NCI-H146 (cell line): ENCODE measurements at regions not wholly inside any gene's neighbourhood (a gene's known extent, or its start where the extent isn't known, plus 50 kb on each side); places are given as distances from the start of the nearest gene placed in this dataset.
"Not testable (repeated sequence)": the region's sequence is repeated elsewhere in the genome, so short reads cannot be mapped to it uniquely, and the experiment has no call there.

Source experiments
- DNase-seq: peaks from one replicate; lab custom pipeline; 2025; lab: John Stamatoyannopoulos, UW

DNA sequence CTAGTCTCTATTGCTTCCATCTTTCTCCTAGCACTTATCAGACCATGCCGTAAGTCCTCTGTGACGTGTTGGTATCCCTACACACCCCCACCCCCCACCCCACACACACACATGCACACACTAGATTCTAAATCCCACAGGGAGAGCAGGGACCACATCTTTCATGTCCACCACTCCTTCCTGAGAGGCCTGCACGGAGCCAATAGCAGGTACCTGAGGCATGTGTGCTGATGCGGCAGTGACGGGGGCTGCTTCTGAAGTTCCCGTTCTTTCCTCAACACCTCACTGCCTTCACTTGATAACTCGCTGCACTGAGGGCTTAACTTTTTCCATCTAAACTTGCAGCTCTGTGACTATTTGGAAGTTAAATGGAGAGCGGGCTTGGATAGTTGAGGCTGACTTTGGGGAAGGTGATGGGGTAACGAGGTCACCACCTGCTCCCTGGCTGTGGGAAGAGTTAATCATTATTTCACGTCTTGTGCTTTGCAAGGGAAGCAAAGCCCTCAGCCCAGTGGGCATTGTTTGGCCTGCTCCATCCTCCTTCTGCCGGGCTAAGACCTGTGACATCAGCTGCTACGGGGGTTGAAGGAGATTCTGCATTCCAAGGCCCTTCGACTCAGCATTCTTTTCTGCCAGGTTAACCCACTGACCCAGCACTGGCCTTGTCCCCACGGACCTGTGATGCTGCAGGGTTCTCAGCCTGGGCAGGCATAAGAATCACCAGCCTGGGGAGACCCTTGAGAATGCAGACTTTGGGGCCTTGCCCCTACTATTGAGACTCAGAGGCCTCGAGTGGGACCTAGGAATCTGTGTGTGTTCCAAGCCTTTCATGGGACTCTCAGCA, 187.8 kb downstream of the ANKRD60 start:
- DNase-seq: no peak

- no peak for DNase-seq
Measured at GRCh38 chr20:58039274-58040092, 189.0 kb downstream of the ANKRD60 start.

- no peak for DNase-seq
Measured at GRCh38 chr20:58038123-58038654, 190.3 kb downstream of the ANKRD60 start.

GRCh38 chr20:58037631-58038030, 190.8 kb downstream of the ANKRD60 start:
- DNase-seq: no peak

GRCh38 chr20:58033026-58033536, 195.4 kb downstream of the ANKRD60 start:
- DNase-seq: no peak

DNA sequence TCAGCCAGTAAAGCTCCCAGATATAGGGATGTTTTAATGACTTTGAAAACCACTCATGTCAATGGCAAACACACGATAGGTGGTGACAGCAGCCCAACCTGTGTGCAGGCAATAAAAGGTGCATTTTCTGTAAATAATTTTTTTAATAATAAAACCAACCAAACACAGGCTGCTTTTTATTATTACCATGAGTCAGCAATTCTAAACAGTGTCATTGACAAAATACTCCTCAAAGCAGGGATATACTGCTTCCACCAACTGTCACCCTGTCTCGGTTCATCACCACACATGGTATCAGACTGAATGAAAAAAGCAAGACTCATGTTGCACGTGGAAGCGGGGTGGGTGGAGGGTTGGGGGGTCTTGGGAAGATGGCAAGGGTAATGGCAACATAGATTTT, 195.9 kb downstream of the ANKRD60 start:
- no peak for DNase-seq

DNA sequence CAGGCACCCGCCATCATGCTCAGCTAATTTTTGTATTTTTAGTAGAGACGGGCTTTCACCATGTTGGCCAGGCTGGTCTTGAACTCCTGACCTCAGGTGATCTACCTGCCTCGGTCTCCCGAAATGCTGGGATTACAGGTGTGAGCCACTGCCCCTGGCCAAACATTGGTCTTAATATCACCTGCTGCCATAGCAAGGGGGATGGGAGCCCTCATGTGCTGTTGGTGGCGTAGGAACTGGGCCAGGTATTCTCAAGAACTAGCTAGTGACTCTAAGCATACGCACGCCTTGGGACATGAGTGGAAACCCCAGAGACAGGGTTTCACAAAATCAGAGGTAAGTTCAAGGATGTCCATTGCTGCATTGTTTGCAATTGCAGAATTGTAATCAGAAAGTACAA, 197.1 kb downstream of the ANKRD60 start:
- DNase-seq: not testable (repeated sequence)

DNA sequence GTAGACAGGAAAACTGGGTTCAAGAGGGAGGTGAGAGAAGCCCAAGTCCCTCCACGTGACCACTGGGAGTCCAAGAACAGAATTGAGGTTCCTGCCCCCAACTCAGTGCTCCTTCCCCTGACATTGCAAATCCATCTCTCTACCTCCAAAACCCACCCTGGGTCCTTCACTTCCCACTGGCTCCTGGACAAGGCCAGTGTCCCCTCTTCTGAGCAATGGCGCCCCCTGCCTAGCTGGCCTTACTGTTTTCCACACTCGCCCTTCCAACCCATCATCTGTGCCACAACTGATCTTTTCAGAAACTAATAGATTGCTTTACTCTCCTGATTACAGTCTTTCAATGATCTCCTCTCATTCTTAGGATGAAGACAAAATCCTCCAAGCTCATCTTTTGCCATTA, 200.3 kb downstream of the ANKRD60 start:
- DNase-seq: peak; percentile 21

DNA sequence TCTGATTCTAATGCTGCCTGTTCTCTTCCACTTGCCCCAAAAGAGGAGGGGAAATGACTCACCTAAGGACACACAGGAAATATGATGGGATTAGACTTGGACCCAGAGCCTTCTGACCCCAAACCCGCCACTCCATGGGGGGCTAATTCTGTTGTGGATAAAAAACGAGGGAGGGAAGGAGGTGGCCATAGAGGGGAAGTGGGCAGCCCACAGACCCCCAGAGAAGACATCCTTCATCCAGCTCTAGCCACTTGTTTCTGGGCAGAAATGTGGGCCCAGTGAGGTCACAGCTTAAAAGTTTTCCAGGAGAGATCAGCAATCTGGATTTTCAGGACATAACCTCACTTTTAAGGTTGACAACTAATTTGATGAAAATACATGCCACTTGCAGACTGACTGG, 202.1 kb downstream of the ANKRD60 start:
- DNase-seq: no peak

- DNase-seq: no peak
Measured at GRCh38 chr20:58025233-58025632, 203.2 kb downstream of the ANKRD60 start.

DNA sequence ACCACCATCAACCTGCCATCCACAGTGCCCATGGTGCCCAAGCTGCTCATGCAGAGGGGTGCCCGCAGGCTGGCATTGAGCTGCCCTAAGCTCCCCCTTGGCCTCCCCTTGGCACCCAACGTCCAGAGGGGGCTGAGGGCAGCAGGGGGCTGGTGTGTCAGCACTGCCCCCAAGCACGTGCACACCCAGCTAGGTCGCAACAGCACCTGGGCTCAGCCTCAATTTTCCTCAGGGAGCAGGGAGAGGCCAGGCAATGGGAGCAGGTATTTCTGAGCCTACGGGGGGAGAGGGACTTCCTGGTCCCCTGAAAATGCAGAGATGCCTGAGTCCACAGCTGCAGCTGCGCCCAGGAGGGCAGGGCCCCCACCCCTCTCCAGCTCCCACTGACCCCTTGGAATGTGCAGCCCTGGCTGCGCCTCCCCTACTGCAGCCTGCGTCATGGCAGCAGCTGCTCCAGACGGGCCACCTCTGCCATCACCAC, 204.2 kb downstream of the ANKRD60 start:
- DNase-seq: no peak

DNA sequence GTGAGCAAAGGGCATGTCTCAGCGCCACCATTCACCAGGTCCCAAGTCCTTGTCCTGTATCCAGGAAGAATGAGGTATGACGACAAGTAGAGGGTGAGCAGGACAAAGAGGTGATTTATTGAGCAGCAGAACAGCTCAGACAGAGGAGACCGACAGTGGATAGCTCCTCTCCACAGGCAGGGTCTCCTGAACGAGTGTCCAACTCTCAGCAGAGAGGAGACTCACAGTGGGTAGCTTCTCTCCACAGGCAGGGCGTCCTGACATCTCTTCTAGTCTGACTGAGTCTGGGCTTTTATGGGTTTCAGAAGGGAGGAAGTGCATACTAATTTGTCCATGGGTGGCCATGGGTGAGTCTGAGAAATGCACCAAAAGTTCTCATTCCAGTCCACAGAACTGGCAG, 204.7 kb downstream of the ANKRD60 start:
- DNase-seq: no peak

GRCh38 chr20:58023346-58023745, 205.1 kb downstream of the ANKRD60 start:
- no peak for DNase-seq

- DNase-seq: no peak
Measured at GRCh38 chr20:58022711-58023110, 205.7 kb downstream of the ANKRD60 start.

DNA sequence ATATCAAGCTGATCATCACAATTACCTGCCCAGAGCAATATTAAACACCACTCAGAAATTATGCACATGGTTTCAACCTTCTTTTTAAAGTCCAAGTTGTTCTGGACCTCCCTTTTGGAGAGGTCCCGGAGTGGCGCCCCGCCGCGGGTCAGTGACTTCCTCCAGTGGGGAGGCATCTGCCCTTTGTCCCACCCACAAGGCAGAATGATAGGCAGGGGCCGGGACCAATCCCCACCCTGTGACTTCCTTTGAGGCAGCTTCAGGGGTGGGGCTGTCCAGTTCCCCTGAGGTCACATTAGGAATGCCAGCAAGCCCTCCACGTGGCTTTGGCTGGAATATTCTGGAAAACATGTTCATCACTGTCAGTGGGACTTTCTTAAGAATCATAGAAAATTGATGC, 207.0 kb downstream of the ANKRD60 start:
- no peak for DNase-seq

- no peak for DNase-seq
Measured at GRCh38 chr20:58020656-58021454, 207.6 kb downstream of the ANKRD60 start.

DNA sequence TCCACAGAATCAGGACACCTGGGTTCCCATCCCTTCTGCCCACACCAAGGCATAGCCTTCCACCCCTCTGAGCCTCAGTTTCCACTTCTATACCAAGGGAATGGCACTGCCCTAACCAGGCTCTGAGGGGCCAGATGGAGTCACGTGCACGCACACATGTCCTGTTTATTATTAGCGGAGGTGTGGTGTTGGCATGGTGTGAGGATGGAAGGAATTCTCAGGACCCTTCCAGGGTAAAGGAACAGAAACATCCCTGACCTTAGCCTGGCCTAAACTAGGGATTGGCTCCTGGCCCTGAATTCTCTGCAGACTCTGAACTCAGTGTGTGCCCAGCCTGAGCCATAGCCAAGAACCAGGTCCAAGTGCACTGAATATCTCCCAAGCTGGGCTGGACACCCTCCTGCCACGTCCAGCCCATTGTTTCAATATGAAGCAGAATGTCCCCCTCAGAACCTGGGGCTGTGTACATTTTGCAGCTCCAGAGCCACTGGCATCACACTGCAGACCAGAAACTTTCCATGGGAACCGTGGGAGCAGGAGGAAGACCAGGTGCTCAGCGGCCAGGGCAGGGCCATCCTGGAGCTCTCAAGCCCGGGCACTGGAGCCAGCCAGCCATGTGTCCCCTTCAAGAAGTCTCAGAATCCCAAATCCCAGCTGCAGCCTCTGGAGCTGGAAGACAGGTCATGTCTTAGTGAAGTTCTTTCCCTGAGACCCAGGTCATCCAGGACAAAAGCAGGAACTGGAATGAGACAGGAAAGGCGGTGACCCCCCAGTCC, 208.4 kb downstream of the ANKRD60 start:
- no peak for DNase-seq

- DNase-seq: no peak
Measured at GRCh38 chr20:58019027-58019849, 209.2 kb downstream of the ANKRD60 start.

- DNase-seq: no peak
Measured at GRCh38 chr20:58018590-58018989, 209.9 kb downstream of the ANKRD60 start.

DNA sequence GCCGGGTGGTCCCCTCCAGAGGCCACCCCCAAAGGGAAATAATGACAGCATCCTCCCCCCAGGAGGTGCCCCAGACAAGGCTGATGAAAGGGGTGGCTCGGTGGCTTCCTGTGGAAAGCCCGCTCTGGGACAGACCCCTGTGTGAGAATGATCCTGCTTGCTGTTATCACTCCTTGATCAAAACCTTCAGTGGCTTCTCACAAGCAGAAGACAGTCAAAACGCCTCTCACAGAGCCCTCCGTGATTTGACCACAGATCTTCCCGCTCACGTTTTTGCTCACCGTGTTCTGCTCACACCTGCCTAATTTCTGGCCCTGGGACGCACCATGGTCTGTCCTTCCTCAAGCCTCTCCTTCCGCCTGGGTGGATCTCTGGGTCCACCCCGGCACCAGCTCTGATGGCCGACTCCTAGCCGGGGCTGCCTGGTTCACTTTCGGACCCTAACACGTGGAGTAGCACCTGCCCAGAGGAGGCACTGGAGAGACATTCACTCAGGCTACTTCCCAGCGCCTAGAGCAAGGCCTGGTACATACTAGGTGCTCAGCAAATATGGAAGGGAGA, 210.4 kb downstream of the ANKRD60 start:
- DNase-seq: no peak
